ENCODE measurements at regions not wholly inside any gene's neighbourhood (a gene's known extent, or its start where the extent isn't known, plus 50 kb on each side); places are given as distances from the start of the nearest gene placed in this dataset.

DNA sequence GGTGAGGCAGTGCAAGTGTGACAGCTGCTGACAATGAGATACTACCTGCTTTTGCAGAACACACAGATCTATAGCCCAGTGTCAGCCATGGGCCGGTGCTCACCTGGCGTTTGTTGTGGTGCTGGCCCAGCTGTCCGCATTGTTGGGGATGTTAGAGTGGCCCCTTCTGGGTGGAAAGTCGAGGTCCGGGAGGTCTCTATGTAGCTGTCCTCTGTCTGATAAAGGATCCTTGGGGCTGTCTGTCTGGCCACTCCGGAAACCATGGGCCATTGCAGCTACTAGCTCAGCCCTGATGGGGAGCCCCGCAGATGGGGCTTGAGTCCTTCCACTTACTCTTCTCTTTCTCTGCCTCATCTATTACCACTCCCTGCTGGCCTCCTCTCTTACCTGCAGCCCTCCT, 181.5 kb upstream of the TSHZ3 start:
- no peak for DNase-seq (ENCODE audit: low read depth)
- TF ChIP-seq, protein P1, sequence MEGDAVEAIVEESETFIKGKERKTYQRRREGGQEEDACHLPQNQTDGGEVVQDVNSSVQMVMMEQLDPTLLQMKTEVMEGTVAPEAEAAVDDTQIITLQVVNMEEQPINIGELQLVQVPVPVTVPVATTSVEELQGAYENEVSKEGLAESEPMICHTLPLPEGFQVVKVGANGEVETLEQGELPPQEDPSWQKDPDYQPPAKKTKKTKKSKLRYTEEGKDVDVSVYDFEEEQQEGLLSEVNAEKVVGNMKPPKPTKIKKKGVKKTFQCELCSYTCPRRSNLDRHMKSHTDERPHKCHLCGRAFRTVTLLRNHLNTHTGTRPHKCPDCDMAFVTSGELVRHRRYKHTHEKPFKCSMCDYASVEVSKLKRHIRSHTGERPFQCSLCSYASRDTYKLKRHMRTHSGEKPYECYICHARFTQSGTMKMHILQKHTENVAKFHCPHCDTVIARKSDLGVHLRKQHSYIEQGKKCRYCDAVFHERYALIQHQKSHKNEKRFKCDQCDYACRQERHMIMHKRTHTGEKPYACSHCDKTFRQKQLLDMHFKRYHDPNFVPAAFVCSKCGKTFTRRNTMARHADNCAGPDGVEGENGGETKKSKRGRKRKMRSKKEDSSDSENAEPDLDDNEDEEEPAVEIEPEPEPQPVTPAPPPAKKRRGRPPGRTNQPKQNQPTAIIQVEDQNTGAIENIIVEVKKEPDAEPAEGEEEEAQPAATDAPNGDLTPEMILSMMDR (IDR thresholded peaks at IDR 0.05; ENCODE audit: insufficient read depth, low read depth, low read length): no peak
- H3K36me3 ChIP-seq (ENCODE audit: control insufficient read depth, insufficient read depth, low read length): no peaks in the 10 kb centered on the region
- CTCF ChIA-PET: interaction anchor here (0.7 kb wide), 1 partner anchor 167 kb away, joined by 3 read pairs; no protein-coding TSS in a partner anchor
- POLR2A ChIA-PET: no interaction called here
- no peaks in the 10 kb centered on the region for H3K27me3 ChIP-seq (ENCODE audit: control insufficient read depth, insufficient read depth, low read length)
- H3K4me3 ChIP-seq (ENCODE audit: low read depth, low read length): no peak overlapping the region

DNA sequence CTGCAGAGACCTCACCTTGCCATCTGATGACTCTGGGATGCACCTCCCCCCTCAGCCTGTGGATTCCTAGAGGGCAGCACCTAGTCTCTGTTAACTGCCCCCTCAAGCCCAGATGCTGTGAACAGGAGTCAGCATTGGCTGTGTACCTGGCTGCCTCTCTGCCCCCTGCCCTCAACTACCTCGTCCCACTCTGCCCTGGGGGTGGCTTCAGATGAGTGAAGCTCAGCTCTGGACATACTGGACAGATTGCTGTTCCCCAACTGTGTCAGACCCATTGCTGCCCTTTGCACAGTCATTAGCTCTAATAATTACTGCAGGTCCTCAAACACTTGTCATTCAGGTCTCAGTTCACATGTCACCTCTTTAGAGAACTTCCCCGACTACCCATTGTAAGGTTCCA, 182.1 kb upstream of the TSHZ3 start:
- DNase-seq (ENCODE audit: low read depth): no peak
- H3K36me3 ChIP-seq (ENCODE audit: control insufficient read depth, insufficient read depth, low read length): no peaks in the 10 kb centered on the region
- TF ChIP-seq, protein P1 (IDR thresholded peaks at IDR 0.05; ENCODE audit: insufficient read depth, low read depth, low read length): no peak
- POLR2A ChIA-PET: no interaction called here
- H3K4me3 ChIP-seq (ENCODE audit: low read depth, low read length): no peak overlapping the region
- CTCF ChIA-PET: interaction anchor here (0.7 kb wide), 2 partner anchors 17 to 167 kb away, joined by 3 read pairs; no protein-coding TSS in a partner anchor
- no peaks in the 10 kb centered on the region for H3K27me3 ChIP-seq (ENCODE audit: control insufficient read depth, insufficient read depth, low read length)

DNA sequence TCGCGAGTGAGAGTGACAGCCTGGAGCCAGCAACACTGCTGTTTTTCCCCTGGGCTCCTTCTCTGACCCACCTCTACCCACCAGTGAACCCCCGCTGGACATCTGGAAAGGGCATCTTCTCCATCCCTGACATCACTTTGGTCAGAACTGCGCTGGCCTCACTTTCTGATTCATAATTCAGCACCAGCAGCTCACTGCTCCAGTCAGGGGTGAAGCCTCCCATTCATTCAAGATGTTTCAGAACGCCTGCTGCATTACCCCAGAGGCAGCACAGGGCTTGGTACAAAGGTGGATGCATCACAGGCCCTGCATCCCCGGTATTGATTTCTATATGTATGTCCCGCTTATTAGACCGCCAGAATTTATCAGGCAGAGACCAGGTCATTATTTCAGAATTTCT, 182.8 kb upstream of the TSHZ3 start:
- DNase-seq (ENCODE audit: low read depth): no peak
- H3K27me3 ChIP-seq (ENCODE audit: control insufficient read depth, insufficient read depth, low read length): no peaks in the 10 kb centered on the region
- TF ChIP-seq, protein P1 (IDR thresholded peaks at IDR 0.05; ENCODE audit: insufficient read depth, low read depth, low read length): no peak
- no peaks in the 10 kb centered on the region for H3K36me3 ChIP-seq (ENCODE audit: control insufficient read depth, insufficient read depth, low read length)
- ChIA-PET CTCF (interaction anchor here (0.7 kb wide), 1 partner anchor 17 kb away, joined by 3 read pairs; no protein-coding TSS in a partner anchor), POLR2A (no interaction called here)
- no peak overlapping the region for H3K4me3 ChIP-seq (ENCODE audit: low read depth, low read length)

DNA sequence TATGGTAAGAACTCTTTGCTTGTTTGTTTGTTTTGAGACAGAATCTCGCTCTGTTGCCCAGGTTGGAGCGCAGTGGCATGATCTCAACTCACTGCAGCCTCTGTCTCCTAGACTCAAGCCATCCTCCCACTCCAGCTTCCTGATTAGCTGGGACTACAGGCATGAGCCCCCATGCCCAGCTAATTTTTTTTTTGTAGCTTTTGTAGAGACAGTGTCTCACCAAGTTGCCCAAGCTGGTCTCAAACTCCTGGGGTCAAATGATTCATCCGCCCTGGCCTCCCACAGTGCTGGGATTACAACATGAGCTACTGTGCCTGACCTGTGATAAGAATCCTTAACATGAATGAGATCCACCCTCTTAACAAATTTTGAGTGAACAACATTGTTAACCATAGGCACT, 183.9 kb upstream of the TSHZ3 start:
- DNase-seq (ENCODE audit: low read depth): no peak
- ChIA-PET CTCF (interaction anchor here (0.6 kb wide), 2 partner anchors 420 to 666 kb away, joined by 4 read pairs; no protein-coding TSS in a partner anchor), POLR2A (no interaction called here)
- no peaks in the 10 kb centered on the region for H3K36me3 ChIP-seq (ENCODE audit: control insufficient read depth, insufficient read depth, low read length)
- H3K4me3 ChIP-seq (ENCODE audit: low read depth, low read length): no peak overlapping the region
- H3K27me3 ChIP-seq (ENCODE audit: control insufficient read depth, insufficient read depth, low read length): no peaks in the 10 kb centered on the region
- TF ChIP-seq, protein P1 (IDR thresholded peaks at IDR 0.05; ENCODE audit: insufficient read depth, low read depth, low read length): no peak

DNA sequence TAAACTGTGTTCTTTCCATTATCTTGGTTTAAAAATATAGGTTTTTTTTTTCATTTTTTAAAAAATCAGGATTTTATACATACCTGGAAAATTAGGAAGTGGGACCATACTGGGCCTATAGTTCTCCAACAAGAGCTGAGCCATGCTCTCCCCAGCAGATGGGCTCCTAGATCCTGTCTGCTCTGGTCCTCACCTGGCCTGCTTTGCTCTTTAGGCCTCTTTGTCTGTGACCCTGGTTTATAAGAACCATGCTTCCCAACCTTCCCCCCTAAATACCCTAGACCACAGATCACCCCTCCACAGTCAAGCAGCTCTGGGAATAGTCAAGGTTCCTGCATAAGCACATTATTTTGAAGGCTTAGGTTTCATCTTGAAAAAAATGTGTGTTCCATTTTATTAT, 185.0 kb upstream of the TSHZ3 start:
- H3K4me3 ChIP-seq (ENCODE audit: low read depth, low read length): no peak overlapping the region
- DNase-seq (ENCODE audit: low read depth): no peak
- H3K27me3 ChIP-seq (ENCODE audit: control insufficient read depth, insufficient read depth, low read length): no peaks in the 10 kb centered on the region
- TF ChIP-seq, protein P1 (IDR thresholded peaks at IDR 0.05; ENCODE audit: insufficient read depth, low read depth, low read length): no peak
- CTCF ChIA-PET: interaction anchor here (0.9 kb wide), 1 partner anchor 15 kb away, joined by 3 read pairs; no protein-coding TSS in a partner anchor
- no peaks in the 10 kb centered on the region for H3K36me3 ChIP-seq (ENCODE audit: control insufficient read depth, insufficient read depth, low read length)
- POLR2A ChIA-PET: no interaction called here

Measured in BJ (cell line).